GM19468 (cell line): ENCODE measurements at regions not wholly inside any gene's neighbourhood (a gene's known extent, or its start where the extent isn't known, plus 50 kb on each side); places are given as distances from the start of the nearest gene placed in this dataset.
"Not testable (repeated sequence)": the region's sequence is repeated elsewhere in the genome, so short reads cannot be mapped to it uniquely, and the experiment has no call there.

Source experiments
- ATAC-seq: cut with Tn5 transposase; IDR thresholded peaks from one replicate; pipeline ENCODE4 v1.9.1; 2021; ENCODE audit warnings: mild to moderate bottlenecking, moderate library complexity, moderate number of reproducible peaks; ENCODE audit not compliant: unreplicated experiment; ENCODE audit errors: extremely low read depth

- ATAC-seq, result no peak
Observed at GRCh38 chr5:121053055-121053985, 589.2 kb downstream of the PRR16 start.

- no peak for ATAC-seq
Observed at GRCh38 chr5:121055586-121055985, 591.5 kb downstream of the PRR16 start.

- not testable (repeated sequence) for ATAC-seq
Observed at GRCh38 chr5:121064241-121064640, 600.1 kb downstream of the PRR16 start.

GRCh38 chr5:121086671-121087070 is 622.6 kb downstream of the PRR16 start:
- ATAC-seq, result no peak

- no peak for ATAC-seq
Observed at GRCh38 chr5:121087560-121087959, 623.5 kb downstream of the PRR16 start.

GRCh38 chr5:121088341-121088740 is 624.2 kb downstream of the PRR16 start:
- ATAC-seq, result no peak

- no peak for ATAC-seq
Observed at GRCh38 chr5:121090822-121091221, 626.7 kb downstream of the PRR16 start.

GRCh38 chr5:121100931-121101330 is 636.8 kb downstream of the PRR16 start:
- ATAC-seq, result no peak

- no peak for ATAC-seq
Observed at GRCh38 chr5:121105921-121106320, 641.8 kb downstream of the PRR16 start.

GRCh38 chr5:121106721-121107690 is 642.9 kb downstream of the PRR16 start:
- ATAC-seq, result not testable (repeated sequence)

GRCh38 chr5:121108725-121109124 is 644.6 kb downstream of the PRR16 start:
- ATAC-seq, result no peak

GRCh38 chr5:121109817-121110216 is 645.7 kb downstream of the PRR16 start:
- no peak for ATAC-seq

GRCh38 chr5:121121786-121122185 is 657.7 kb downstream of the PRR16 start:
- ATAC-seq, result no peak

- ATAC-seq, result no peak
Observed at GRCh38 chr5:121138495-121138907, 674.4 kb downstream of the PRR16 start.

GRCh38 chr5:121138952-121139351 is 674.9 kb downstream of the PRR16 start:
- no peak for ATAC-seq

GRCh38 chr5:121144764-121145163 is 680.7 kb downstream of the PRR16 start:
- ATAC-seq, result no peak

- ATAC-seq, result no peak
Observed at GRCh38 chr5:121151534-121151933, 687.4 kb downstream of the PRR16 start.

- no peak for ATAC-seq
Observed at GRCh38 chr5:121152411-121152810, 688.3 kb downstream of the PRR16 start.

- ATAC-seq, result no peak
Observed at GRCh38 chr5:121156565-121156964, 692.5 kb downstream of the PRR16 start.

GRCh38 chr5:121158451-121158850 is 693.2 kb upstream of the FTMT start:
- no peak for ATAC-seq

GRCh38 chr5:121160591-121160990 is 691.1 kb upstream of the FTMT start:
- no peak for ATAC-seq
